ENCODE measurements at regions not wholly inside any gene's neighbourhood (a gene's known extent, or its start where the extent isn't known, plus 50 kb on each side); places are given as distances from the start of the nearest gene placed in this dataset.

DNA sequence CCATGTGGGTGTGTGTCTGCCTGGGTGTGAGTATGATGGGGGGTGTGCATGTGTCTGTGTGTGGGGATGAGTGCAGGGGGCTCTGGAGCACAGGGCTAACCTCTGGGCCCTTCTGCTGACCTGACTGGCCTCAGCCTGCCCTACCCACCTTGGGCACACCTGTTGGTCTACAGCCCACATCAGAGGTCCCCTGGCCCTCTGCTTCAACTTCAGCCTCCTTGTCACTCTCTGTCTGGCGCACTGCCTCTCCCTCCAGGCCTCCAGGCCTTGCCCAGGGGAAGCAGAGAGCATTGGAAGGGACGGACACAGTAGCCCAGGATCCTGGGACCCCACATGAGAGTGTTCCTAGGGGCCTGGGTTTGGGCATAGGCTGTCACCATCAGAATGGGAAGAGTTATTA, 115.4 kb downstream of the EFNB1 start:
- DNase-seq: no peak

DNA sequence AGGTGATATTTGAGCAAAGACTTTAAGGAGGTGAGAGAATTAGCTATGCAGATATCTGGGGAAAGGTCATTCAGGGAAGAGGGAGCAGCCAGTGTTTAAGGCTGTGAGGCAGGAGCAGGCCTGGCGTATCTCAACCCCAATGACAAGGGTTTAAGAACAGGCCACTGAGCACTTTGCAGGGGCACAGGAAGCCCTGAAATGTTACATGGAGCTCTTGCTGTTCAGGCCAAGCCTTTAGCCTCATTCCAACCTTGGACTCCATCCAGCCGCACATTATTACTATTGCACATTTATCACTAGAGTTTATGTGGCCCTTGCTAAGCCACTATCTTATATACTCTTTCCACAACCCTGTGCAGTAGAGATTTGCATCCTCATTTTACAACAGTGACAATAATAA, 114.0 kb downstream of the EFNB1 start:
- no peak for DNase-seq

DNA sequence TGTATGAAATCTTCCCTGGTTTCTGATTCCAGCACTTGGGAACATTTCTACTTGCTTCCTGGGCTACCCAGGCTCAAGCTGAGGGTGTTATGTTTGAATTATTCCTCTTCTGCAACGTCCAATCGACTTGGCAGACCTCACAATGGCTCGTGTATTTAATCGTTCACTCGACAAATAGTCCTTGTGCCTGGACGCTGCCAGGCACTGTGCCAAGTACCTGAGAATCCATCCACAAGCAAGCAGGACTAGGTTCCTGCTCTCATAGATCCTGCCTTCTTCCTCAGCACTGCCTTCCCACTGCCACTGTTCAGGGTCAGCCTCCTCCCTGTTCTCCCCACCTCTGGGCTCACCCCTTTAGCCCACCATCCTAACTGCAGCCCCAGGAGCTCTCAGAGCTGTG, 113.3 kb downstream of the EFNB1 start:
- no peak for DNase-seq

DNA sequence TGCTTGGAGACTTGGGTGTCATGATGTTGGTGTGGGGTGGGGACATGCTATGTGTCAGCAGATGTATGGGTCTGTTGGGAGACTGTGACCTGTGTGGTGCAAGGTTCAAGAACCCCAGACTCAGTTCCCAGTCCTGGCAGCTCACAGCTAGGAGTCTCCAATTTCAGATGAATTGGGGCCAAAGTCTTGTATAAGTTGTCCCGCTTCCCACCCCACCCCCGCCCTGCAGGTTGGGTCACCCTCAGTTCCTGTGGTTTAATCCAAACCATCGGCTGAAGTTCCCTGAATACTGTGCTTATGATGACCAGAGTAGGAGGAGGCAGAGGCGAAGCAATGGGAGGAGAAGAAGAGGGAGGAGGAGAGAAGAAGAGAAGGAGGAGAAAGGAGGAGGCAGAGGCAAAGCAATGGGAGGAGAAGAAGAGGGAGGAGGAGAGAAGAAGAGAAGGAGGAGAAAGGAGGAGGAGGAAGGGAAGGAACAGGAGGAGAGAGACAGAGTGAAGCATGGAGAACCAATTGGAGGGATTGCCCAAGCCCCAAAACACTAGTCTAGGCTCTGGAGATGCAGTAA, 112.6 kb downstream of the EFNB1 start:
- no peak for DNase-seq

DNA sequence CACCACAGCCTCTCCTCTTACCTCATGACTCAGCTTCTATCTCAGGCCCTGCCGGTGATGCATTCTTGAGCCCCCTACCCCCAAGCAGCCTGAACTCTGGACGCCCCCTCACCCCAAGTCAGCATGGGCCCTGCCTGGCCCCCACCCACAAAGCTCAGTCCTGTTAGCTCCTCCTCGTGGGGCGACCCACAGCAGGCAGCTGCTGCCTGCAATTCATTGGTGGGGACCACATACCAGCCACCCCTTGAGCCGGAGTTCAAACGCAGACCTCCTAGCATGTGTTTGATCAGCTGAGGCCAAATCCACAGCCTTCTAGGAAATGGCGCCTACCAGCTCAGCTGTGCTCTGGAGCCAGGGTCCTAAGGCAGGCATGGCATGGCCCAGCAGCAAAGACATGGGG, 111.8 kb downstream of the EFNB1 start:
- DNase-seq: no peak

DNA sequence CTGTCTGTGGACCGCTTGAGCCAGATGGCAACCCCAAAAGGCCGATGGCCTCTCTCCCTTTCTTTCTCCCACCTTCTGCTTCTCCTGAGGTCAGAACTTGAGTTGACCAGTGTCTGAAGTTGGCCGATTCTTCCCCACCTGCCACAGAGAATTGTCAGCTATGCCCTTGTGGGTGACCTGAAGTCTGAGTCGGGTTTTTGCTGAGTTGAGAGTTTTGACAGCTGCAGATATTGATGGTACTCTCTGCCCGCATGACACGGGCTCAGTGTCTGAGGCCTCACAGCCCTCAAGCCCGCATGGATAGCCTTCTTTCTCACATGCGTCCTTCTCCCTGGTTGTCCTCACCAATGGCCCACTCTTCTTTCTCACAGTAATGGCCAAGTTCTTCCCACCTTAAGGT, 111.0 kb downstream of the EFNB1 start:
- no peak for DNase-seq

DNA sequence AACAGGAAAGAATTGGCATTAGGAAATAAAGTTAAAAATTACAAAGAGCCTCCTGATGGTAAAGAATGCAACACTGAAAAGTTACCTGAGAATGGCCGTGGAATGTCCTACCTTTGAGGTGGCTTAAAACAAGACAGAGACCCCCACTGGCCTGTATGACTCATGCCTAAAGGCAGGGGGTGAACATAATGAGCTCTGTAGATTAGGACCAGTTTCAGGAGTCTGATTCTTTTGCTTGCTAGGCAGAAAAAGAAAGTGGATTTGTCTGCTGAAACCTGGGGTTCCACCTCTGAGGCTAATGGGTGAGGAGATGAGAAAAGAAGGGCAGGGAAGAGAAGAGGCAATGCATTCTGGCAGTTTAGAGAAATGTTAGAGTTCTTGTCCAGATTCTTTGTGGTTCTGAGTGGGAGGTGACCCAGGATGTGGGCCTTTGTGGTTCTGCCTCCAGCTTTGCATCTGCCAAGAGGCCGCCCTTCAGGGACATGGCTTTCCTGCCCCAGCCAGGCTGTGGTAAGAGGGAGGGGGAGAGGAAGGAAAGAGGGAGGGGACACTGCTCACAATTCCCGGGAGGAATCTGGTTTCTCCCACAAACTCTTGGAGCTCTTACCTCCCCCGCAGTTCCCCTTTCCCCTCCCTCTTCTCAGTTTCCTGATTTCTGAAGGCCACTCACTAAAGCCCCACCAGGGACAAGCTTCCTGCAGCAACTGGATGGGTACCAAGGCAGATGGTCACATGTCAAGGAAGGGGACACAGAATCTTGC, 109.6 kb downstream of the EFNB1 start:
- DNase-seq: no peak

DNA sequence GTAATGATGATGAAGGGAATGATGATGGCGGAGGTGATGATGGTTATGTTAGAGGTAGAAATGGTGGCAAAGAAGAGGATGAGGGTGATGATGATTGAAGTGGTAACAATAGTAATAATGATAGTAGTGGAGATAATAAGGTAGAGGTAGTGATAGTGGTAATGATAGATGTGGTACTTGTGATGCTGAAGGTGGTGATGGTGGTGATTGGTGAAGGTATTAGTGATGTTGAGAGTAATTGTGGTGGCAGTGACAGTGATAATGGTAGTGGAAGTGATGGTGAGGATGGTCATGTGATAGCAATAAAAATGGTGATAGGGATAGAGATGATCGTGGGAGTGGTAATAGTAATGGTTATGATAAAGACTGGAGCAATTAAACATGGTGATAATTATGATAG, 108.8 kb downstream of the EFNB1 start:
- DNase-seq: no peak

DNA sequence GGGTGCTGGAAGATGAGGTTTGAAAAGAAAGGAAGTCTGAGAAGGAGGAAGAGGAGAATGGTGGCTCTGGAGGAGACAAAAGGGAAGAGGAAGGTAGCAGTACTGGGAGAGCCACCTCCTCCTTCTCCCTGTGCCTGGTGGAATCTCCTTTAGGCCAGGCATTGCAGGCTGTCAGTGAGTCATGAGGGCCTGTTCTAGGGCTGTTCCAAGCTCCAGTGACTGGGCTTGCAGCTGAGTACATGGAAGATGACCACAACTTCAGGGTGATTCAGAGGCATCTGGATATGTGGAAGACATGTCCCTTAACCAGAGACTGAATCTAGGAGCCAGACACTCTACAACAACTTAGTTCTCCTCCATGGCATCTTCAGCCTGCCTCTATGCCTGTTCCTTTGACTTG, 107.8 kb downstream of the EFNB1 start:
- DNase-seq: no peak

DNA sequence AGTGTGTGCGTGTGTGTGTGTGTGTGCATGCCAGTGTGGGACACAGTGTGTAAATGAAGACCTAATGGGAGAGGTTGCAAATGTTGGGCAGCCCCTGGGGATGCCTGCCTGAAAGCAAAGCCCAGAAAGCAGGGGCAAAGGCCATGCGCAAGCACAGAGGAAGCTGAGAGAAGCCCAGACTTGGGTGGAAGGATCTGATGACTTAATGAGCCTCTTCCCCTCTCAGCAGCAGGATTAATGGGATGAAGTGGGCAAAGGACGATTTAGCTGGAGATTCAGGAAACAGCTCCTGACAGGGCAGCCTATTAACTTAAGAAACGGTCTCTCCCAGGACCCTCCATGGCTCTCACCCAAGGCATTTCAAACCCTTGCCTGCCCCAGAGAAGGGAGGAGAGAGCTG, 107.3 kb downstream of the EFNB1 start:
- no peak for DNase-seq

DNA sequence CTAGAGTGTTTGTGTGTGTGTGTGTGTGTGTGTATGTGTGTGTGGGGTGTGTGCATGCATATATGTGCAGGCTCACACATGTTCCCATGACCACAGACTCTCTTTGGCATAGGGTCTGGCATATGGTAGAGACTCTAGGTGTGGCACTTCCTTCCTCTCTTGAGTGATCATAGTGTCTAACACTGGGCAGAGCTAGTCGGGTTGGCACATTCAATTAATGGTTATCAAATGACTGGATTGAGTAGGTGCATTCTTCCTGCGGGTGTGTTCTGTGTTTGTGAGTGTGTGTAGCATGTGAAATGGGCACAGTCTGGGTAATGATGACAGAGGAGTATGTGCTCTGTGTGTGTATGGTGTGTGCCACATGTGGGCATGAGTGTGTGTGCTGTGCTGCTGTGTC, 106.5 kb downstream of the EFNB1 start:
- no peak for DNase-seq

DNA sequence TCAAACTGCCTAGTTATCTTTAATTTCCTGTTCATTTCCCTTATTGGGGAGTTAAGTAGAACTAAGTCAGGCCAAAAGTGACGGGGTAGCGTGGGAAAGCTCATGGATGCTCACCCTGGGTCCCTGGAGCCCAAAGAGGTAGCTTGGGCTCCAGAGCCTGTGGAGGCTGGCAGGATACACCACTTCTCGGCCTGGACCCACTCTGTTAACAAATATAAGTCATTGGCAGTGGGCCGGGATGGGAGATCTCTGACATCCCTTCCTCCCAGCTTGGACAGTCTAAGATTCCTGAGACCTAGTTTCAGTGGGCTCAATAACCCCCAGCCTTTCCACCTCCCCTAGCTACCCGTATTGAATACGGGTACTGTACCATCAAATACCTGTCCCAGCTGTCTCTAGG, 106.1 kb downstream of the EFNB1 start:
- no peak for DNase-seq

DNA sequence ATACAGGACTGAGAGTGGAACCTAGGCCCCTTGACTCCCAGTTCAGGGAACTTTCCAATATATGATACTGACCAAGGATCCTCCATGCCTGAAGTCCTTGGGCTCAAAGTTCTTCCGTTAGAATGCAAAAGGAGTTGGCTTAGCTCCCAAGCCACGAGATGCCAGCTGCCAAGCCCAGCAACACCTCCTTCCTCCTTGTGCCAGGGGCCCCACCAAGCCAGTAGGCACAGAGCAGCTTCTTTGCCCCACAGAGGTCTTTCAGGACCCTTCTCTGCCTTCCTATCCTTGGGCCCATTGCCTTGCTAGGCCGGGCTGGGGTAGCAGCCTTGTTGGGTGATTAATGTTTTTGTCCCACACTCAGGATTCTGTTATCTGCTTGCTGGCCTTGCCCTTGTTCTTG, 105.6 kb downstream of the EFNB1 start:
- DNase-seq: no peak

DNA sequence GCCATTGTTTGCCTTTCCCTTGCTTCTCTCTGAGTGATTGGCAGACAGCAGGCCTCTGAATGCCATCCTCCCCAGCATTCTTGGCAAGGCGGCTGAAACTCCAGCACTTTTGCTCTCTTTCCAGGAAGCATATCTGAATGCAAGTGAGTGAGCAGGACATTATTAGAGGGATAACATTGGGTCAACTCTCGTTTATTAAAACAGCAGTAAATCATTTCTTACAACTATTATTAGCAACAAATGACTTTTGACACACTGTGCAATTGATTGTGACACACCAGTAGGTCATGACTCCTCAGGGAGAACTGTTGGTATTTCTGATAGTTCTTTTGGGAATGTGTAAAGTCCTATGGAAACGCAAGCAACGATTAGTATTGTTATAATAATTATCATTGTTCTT, 103.8 kb downstream of the EFNB1 start:
- no peak for DNase-seq

DNA sequence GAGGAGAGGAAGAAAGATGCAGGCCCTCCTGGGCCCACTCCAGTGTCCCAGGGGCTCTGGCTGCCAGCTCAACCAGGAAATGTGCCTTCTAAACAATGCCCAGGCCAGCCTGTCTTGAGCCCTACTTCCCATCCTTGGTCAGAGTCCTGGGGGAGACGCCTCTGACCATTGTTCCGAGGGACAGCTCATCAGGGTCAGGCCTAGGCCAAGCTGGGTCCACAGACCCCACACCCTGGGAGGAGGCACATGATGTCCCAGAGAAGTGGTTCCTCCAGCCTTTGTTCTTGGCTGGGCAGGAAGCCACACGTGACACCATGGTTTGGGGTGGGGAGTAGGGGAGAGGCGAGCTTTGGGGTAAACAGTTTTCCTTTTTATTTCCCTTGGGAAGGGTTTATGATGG, 102.5 kb downstream of the EFNB1 start:
- DNase-seq: no peak

DNA sequence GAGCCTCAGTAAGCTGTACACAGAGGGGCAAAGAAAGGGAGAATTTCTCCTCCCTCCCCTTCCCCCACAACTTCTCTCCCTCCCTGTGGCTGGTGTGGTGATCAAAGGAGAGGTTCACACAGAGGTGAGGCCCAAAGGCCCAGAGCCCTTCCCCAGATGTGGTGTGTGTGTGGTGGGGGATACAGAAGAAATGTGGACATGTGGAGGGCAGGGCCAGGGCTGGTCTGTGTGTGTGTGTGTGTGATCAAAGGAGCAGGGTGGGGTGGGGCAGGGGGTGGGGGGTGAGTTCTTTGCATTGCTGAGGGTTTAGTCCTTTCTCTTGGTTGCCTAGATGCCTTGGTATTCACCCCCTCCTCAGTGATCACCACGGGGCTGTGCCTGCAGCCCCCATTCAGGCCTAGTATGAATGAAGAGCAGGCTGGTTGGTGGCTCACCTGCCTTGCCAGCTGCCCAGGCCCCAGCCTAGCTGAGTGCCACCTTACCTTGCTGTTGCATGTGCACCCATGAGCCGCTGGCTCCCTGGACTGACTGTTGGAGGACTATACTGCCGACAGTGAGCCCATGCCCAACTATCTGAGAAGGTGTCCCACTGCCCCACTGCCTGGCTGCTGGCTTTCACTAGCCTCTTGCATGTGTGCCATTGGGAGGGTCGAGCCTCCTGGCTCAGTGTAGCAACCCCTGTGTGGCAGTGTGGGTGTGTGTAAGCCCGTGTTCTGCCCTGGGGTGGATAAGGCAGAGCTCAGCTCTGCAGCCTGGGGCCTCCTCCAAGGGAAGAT, 101.9 kb downstream of the EFNB1 start:
- no peak for DNase-seq

DNA sequence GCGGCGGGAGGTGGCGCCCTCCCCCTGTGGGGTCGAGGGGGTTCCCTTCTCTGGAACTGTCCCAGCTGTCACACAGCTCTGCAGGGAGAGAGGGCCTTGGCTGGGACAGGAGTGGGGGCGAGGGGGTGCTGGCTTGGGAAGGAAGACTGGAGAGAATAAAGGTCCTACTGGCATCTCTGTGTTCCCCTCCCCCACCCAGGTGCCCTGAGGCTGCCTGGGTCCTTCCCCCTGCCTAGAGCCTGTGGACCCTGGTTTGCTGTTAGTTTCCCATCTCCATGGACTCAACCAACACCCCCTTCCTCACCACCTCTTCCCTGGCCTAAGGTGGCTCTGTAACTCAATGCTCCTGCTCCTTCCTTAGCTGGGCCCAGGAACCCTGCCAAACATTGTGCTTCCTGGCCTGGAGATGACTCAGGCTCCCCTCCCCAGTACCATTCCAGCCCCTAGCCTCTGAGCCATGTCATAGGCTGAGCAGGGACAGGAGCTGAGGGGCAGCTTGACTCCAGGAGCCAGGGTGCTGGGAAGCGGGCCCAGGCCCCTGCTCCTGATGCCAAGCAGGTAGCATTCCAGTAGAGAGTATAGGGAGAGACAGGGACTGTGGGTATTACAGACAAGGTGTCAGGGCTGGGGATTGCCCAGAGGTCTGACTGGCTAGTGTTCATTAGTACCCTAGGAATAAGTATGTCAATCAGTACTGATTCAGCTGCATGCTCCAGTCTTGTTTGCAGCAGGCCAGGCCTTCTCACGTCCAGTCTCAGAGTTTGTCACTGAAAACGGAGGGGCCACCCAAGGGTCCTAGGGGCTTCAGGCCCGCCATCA, 100.7 kb downstream of the EFNB1 start:
- no peak for DNase-seq

DNA sequence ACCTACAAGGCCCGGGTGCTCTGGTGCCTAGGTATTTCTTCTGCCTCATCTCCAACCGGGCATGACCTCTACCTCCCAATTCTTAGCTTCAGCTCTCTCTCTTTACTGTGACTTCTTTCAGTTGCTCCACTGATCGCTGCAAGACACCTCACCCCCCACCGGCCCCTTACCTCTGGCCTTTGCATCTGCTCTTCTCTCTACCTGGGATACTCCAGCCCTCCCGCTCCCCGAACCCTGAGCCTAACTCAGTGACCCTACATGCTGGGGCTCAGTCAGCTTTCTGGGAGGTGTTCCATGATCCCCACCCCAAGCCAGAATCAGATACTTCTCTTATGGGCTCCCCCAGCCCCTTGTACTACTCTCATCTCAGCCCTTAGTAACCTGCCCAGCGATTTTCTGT, 99.6 kb downstream of the EFNB1 start:
- DNase-seq: no peak

DNA sequence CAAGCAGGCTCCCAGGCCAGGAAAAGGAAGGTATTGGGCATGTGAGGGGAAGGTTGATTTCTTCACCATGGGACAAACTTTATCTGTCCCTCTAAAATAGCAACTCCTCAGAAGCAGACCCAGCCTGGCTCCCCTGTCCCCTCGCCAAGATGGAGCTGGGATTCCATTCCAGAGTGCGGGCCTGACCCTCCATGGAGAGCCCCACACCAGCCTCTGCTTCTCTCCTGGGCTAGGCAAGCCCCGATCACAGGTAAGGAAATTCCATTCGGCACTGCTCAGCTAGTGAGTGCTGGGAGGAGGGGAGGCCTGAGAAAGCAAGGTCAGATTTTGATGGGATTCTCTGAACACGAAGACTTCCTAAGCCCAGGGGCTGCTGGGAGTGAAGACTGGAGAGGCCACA, 98.4 kb downstream of the EFNB1 start:
- DNase-seq: no peak

DNA sequence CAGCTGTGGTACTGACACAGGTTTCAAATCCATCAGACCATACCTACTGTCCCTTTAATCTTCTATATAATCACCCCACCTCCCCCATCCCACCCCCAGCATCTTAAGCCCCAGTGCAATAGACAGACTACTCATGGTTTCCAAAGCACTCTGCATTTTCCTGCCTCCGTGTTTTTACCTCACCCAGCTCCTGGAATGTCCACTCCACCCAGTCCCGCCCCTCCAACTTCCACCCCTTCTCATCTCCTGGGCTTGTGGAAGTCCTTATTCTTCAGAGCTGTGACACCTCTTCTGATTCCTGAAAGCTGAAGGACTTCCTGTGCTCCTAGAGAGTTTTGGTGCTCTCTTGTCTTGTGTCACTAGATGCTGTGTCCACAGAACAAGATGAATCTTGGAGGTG, 94.3 kb downstream of the EFNB1 start:
- no peak for DNase-seq

DNA sequence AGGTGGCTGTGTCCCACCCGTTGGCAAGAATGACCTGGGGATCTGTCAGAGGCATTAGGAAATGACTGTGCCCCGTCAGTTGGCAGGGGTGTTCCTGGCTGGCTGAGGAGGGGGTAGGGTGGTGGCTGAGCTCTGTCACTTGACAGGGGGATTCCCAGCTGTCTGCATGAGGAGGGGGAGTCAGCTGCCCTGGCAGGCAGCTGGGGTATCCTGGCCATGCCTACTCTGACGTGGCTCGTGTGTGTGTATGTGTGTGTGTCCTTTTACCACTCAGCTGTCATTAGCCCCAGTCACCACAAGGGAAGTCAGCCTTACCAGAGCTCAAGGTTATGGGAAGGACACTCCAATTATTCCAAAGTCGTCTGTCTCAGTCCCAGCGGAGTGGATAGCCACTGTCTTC, 93.2 kb downstream of the EFNB1 start:
- no peak for DNase-seq

DNA sequence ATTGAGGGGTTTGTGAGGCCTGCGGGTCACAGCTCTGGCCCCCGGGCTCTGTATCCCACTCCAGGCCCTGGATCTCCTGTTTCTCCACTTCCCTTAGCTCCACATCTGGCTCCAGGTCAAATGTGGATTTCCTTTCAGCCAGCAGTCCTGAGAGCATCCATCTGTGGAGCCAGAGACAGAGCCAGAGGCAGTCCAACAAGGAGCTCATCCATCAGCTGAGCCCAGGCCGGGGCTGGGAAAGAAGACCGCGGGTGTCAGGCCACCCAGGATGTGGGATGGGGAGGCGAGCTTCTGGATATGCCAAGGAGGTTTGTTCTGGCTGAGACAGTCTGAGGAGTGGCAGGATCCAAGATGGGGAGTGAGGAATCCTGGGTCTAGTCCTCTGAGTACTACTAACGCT, 91.7 kb downstream of the EFNB1 start:
- no peak for DNase-seq

DNA sequence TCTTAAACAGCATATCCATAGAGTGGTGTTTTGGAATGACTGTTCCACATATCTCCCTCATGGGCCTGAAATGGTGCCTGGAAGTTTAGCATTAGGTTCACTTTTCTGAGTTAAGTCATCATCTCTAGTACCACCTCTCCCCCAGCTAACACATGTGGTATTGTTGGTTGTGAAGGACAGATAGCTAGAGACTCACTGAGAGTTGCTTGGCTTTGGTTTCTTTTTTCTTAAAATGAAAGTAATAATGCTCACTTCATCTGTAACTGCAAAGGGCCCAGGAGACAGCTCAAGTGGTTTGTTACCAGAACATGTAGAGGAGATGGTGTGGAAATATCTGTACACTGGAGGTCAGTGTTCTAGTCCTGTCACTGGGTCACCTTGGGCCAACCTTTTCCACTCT, 90.9 kb downstream of the EFNB1 start:
- DNase-seq: peak in 1 of 5 experiments; percentile 11
